ENCODE measurements at regions not wholly inside any gene's neighbourhood (a gene's known extent, or its start where the extent isn't known, plus 50 kb on each side); places are given as distances from the start of the nearest gene placed in this dataset.

- H3K9ac ChIP-seq (ENCODE audit: extremely low read depth, low read length, poor library complexity, severe bottlenecking) = no peak overlapping the region
- H3K4me3 ChIP-seq (ENCODE audit: low read length) = no peak overlapping the region
- DNase-seq = no peak
- Mint-ChIP-seq H3K27ac (no peak overlapping the region), H3K36me3 (ENCODE audit: low read depth) (no peaks in the 10 kb centered on the region), H3K4me1 (peaks cover 3% of the 10 kb centered on the region), H3K27me3 (ENCODE audit: insufficient read depth) (no peaks in the 10 kb centered on the region), H3K9me3 (peaks cover 3% of the 10 kb centered on the region), H3K4me3 (no peak overlapping the region)
- H3K27me3 ChIP-seq (ENCODE audit: control insufficient read depth, insufficient read depth, low read length, poor library complexity, severe bottlenecking) = no peaks in the 10 kb centered on the region
- no peak for TF ChIP-seq CTCF (conservative IDR thresholded peaks at IDR 0.05)
- H3K4me1 ChIP-seq (ENCODE audit: control insufficient read depth, insufficient read depth, low read length) = no peaks in the 10 kb centered on the region
- H3K9me3 ChIP-seq (ENCODE audit: control insufficient read depth, low read length) = no peaks in the 10 kb centered on the region
- no peaks in the 10 kb centered on the region for H3K36me3 ChIP-seq (ENCODE audit: control insufficient read depth, insufficient read depth, low read length)
- H3K27ac ChIP-seq (ENCODE audit: low read depth, low read length) = no peak overlapping the region
- WGBS, 2 experiments (ENCODE audit: insufficient coverage in 1 of 2, insufficient read length in 1 of 2) = 65 to 75% methylated on average over 4 to 6 of the region's 6 CpGs
These were observed 160.3 kb upstream of the ATXN1 start for GRCh38 chr6:16921399-16922110.

GRCh38 chr6:16918586-16918985 is 157.3 kb upstream of the ATXN1 start:
- Histone ChIP-seq H3K36me3 (ENCODE audit: control insufficient read depth, insufficient read depth, low read length) (no peaks in the 10 kb centered on the region), H3K4me1 (ENCODE audit: control insufficient read depth, insufficient read depth, low read length) (no peaks in the 10 kb centered on the region), H3K4me3 (ENCODE audit: low read length) (no peak overlapping the region), H3K27me3 (ENCODE audit: control insufficient read depth, insufficient read depth, low read length, poor library complexity, severe bottlenecking) (no peaks in the 10 kb centered on the region), H3K27ac (ENCODE audit: low read depth, low read length) (no peak overlapping the region), H3K9ac (ENCODE audit: extremely low read depth, low read length, poor library complexity, severe bottlenecking) (no peak overlapping the region), H3K9me3 (ENCODE audit: control insufficient read depth, low read length) (peaks cover 1% of the 10 kb centered on the region)
- no peak overlapping the region for H3K4me3 Mint-ChIP-seq
- H3K27me3 Mint-ChIP-seq (ENCODE audit: insufficient read depth) = no peaks in the 10 kb centered on the region
- peaks cover 8% of the 10 kb centered on the region for H3K9me3 Mint-ChIP-seq
- 83 to 87% methylated on average over 6 to 10 of the region's 10 CpGs for WGBS, 2 experiments (ENCODE audit: insufficient coverage in 1 of 2, insufficient read length in 1 of 2)
- H3K27ac Mint-ChIP-seq = no peak overlapping the region
- no peak for TF ChIP-seq CTCF (conservative IDR thresholded peaks at IDR 0.05)
- peaks cover 3% of the 10 kb centered on the region for H3K4me1 Mint-ChIP-seq
- no peak for DNase-seq
- H3K36me3 Mint-ChIP-seq (ENCODE audit: low read depth) = no peaks in the 10 kb centered on the region

- Histone ChIP-seq H3K36me3 (ENCODE audit: control insufficient read depth, insufficient read depth, low read length) (no peaks in the 10 kb centered on the region), H3K27me3 (ENCODE audit: control insufficient read depth, insufficient read depth, low read length, poor library complexity, severe bottlenecking) (no peaks in the 10 kb centered on the region), H3K27ac (ENCODE audit: low read depth, low read length) (no peak overlapping the region), H3K4me3 (ENCODE audit: low read length) (no peak overlapping the region), H3K4me1 (ENCODE audit: control insufficient read depth, insufficient read depth, low read length) (no peaks in the 10 kb centered on the region), H3K9ac (ENCODE audit: extremely low read depth, low read length, poor library complexity, severe bottlenecking) (no peak overlapping the region), H3K9me3 (ENCODE audit: control insufficient read depth, low read length) (peaks cover 5% of the 10 kb centered on the region)
- 86 to 91% methylated on average over 2 to 3 of the region's 3 CpGs for WGBS, 2 experiments (ENCODE audit: insufficient coverage in 1 of 2, insufficient read length in 1 of 2)
- TF ChIP-seq CTCF (conservative IDR thresholded peaks at IDR 0.05) = no peak
- Mint-ChIP-seq H3K4me3 (no peak overlapping the region), H3K9me3 (peaks cover 15% of the 10 kb centered on the region), H3K36me3 (ENCODE audit: low read depth) (no peaks in the 10 kb centered on the region), H3K4me1 (no peaks in the 10 kb centered on the region), H3K27ac (no peak overlapping the region), H3K27me3 (ENCODE audit: insufficient read depth) (no peaks in the 10 kb centered on the region)
- no peak for DNase-seq
These were observed 152.9 kb upstream of the ATXN1 start for GRCh38 chr6:16914184-16914583.
